ENCODE measurements at regions not wholly inside any gene's neighbourhood (a gene's known extent, or its start where the extent isn't known, plus 50 kb on each side); places are given as distances from the start of the nearest gene placed in this dataset.

DNA sequence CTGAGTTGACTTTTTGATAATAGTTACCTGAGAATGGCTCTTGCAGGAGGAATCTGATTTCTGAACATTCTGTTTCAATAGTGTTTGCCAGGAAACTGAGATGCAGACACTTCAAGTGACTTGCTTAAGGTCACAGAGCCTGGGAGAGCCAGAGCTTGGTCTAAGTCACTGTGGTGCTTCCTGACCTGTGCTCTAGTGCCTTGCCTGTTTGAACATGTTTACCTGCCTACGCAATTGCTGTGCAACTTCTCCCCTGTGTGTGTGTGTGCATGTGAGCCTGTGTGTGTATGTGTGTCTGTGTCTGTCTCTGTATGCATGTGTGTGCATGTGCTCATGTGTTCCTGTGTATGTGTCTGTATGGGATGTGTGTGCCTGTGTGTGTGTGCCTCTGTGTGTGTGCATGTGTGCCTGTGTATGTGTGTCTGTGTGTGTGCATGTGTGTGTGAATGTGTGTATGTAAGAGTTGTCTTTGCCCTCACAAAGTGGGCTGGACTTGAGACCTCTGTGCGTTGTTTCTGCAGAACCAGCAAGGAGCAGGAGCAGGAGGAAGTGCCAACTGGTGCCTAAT is 185.8 kb downstream of the GADD45G start:
- Histone ChIP-seq H4K20me1 (ENCODE audit: insufficient read depth, low read length) (no peaks in the 10 kb centered on the region), H3K27ac (ENCODE audit: low read depth, low read length, poor library complexity, severe bottlenecking) (no peak overlapping the region), H3K4me1 (ENCODE audit: insufficient read depth, low read length, severe bottlenecking) (no peaks in the 10 kb centered on the region), H2AFZ (ENCODE audit: low read length) (no peak overlapping the region), H3F3A (ENCODE audit: insufficient read depth, low read length) (no peaks in the 10 kb centered on the region), H3K36me3 (ENCODE audit: insufficient read depth, low read length) (no peaks in the 10 kb centered on the region), H3K79me2 (ENCODE audit: insufficient read depth, low read length) (no peaks in the 10 kb centered on the region), H3K9me3 (ENCODE audit: low read length) (no peaks in the 10 kb centered on the region), H3K4me3 (ENCODE audit: low read depth, low read length, poor library complexity, severe bottlenecking) (no peak overlapping the region), H3K9me2 (ENCODE audit: low read depth, low read length) (no peaks in the 10 kb centered on the region), H3K27me3 (ENCODE audit: insufficient read depth, low read length) (no peaks in the 10 kb centered on the region), H3K9ac (ENCODE audit: low read length) (no peak overlapping the region), H3K4me2 (ENCODE audit: low read length) (no peak overlapping the region)
- TF ChIP-seq EZH2 (IDR thresholded peaks at IDR 0.05; ENCODE audit: borderline replicate concordance, low read length) = no peak
- no peak for TF ChIP-seq CTCF (IDR thresholded peaks at IDR 0.05; ENCODE audit: low read length)

DNA sequence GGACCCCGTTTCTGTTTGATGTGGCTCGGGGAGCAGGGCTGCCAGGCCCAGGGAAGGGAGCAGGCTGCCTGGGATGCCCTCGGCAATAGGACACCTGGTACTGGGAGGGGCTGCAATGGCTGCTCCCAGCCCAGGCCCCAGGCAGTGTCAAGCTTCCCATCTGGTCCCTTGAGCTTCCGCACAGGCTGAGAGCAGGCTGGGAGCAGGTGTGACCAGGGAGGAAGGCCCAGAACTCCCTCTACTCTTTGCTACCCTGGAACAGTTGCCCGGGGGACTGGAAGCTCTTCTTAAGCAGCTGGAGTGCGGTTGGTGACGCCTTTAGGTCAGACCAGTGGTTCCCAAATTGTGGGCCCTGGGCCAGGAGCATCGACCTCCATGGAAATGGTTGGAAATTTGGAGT is 186.9 kb downstream of the GADD45G start:
- Histone ChIP-seq H3K27me3 (ENCODE audit: insufficient read depth, low read length) (no peaks in the 10 kb centered on the region), H3F3A (ENCODE audit: insufficient read depth, low read length) (no peaks in the 10 kb centered on the region)

DNA sequence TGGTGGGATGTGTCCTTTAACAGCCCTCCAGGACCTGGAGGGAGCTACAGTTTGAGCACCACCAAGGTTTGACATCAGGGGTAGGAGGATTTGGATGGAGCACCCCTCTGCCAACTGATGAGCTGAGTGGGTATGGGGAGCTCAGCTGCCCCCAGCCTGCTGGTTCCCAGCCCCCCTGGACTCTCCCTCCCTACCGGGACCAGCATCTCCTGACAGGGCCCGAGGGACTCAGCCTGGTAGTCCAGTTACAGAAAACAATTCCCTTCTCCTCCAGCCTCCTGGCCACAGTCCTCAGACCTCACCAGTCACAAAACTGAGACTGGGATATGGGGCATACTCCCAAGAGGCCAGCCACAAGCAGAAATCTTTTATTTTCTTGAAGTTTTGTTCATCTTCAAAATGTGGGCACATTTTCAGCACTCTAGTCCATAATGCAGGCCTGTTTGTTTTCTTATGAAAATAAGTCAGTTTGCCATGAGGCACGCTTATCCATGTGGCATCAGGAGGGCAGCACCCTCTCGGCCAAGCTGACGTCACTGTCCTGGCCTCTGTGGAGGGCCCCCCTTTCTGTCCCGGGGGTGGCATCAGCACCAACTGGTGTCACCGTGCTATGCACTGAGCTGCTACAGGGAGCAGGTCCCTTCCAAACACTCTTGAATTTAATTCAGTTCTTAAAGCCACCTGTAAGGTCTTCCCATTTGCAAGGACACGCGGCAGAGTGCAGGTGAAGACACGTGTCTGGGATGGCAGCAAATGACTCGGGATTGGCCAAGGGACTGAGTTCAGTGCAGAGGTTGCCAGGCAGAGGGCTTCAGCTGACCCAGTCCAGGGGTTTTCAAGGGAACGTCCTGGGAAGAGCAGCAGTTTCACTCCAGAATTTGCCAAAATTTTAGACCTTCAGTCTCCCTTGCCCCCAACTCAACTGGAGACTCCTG is 187.6 kb downstream of the GADD45G start:
- no peaks in the 10 kb centered on the region for H3K4me1 ChIP-seq (ENCODE audit: insufficient read depth, low read length, severe bottlenecking)
- no peak overlapping the region for H3K4me2 ChIP-seq (ENCODE audit: low read length)
- H4K20me1 ChIP-seq (ENCODE audit: insufficient read depth, low read length) = no peaks in the 10 kb centered on the region
- no peak overlapping the region for H3K9ac ChIP-seq (ENCODE audit: low read length)
- H3K4me3 ChIP-seq (ENCODE audit: low read depth, low read length, poor library complexity, severe bottlenecking) = no peak overlapping the region
- H3F3A ChIP-seq (ENCODE audit: insufficient read depth, low read length) = no peaks in the 10 kb centered on the region
- no peaks in the 10 kb centered on the region for H3K79me2 ChIP-seq (ENCODE audit: insufficient read depth, low read length)
- no peaks in the 10 kb centered on the region for H3K9me3 ChIP-seq (ENCODE audit: low read length)
- no peaks in the 10 kb centered on the region for H3K9me2 ChIP-seq (ENCODE audit: low read depth, low read length)
- no peak for TF ChIP-seq EZH2 (IDR thresholded peaks at IDR 0.05; ENCODE audit: borderline replicate concordance, low read length)
- TF ChIP-seq CTCF (IDR thresholded peaks at IDR 0.05; ENCODE audit: low read length) = no peak
- no peaks in the 10 kb centered on the region for H3K27me3 ChIP-seq (ENCODE audit: insufficient read depth, low read length)
- no peak overlapping the region for H3K27ac ChIP-seq (ENCODE audit: low read depth, low read length, poor library complexity, severe bottlenecking)
- H3K36me3 ChIP-seq (ENCODE audit: insufficient read depth, low read length) = no peaks in the 10 kb centered on the region
- H2AFZ ChIP-seq (ENCODE audit: low read length) = no peak overlapping the region

More for the DNA sequence above, 186.9 kb downstream of the GADD45G start:
- H3K9ac ChIP-seq (ENCODE audit: low read length) = no peak overlapping the region
- H3K4me2 ChIP-seq (ENCODE audit: low read length) = no peak overlapping the region
- no peaks in the 10 kb centered on the region for H3K9me2 ChIP-seq (ENCODE audit: low read depth, low read length)
- TF ChIP-seq EZH2 (IDR thresholded peaks at IDR 0.05; ENCODE audit: borderline replicate concordance, low read length) (no peak), CTCF (IDR thresholded peaks at IDR 0.05; ENCODE audit: low read length) (no peak)
- H3K79me2 ChIP-seq (ENCODE audit: insufficient read depth, low read length) = no peaks in the 10 kb centered on the region
- H3K9me3 ChIP-seq (ENCODE audit: low read length) = no peaks in the 10 kb centered on the region
- H3K27ac ChIP-seq (ENCODE audit: low read depth, low read length, poor library complexity, severe bottlenecking) = no peak overlapping the region
- H2AFZ ChIP-seq (ENCODE audit: low read length) = no peak overlapping the region
- H3K4me3 ChIP-seq (ENCODE audit: low read depth, low read length, poor library complexity, severe bottlenecking) = no peak overlapping the region
- H3K4me1 ChIP-seq (ENCODE audit: insufficient read depth, low read length, severe bottlenecking) = no peaks in the 10 kb centered on the region
- no peaks in the 10 kb centered on the region for H3K36me3 ChIP-seq (ENCODE audit: insufficient read depth, low read length)
- no peaks in the 10 kb centered on the region for H4K20me1 ChIP-seq (ENCODE audit: insufficient read depth, low read length)

Measured in OCI-LY1 (cell line).